ENCODE measurements at regions not wholly inside any gene's neighbourhood (a gene's known extent, or its start where the extent isn't known, plus 50 kb on each side); places are given as distances from the start of the nearest gene placed in this dataset.
A peak's percentile ranks its signal among the peaks of the same experiment; 100 is the strongest.
"Not testable (repeated sequence)": the region's sequence is repeated elsewhere in the genome, so short reads cannot be mapped to it uniquely, and the experiment has no call there.

DNA sequence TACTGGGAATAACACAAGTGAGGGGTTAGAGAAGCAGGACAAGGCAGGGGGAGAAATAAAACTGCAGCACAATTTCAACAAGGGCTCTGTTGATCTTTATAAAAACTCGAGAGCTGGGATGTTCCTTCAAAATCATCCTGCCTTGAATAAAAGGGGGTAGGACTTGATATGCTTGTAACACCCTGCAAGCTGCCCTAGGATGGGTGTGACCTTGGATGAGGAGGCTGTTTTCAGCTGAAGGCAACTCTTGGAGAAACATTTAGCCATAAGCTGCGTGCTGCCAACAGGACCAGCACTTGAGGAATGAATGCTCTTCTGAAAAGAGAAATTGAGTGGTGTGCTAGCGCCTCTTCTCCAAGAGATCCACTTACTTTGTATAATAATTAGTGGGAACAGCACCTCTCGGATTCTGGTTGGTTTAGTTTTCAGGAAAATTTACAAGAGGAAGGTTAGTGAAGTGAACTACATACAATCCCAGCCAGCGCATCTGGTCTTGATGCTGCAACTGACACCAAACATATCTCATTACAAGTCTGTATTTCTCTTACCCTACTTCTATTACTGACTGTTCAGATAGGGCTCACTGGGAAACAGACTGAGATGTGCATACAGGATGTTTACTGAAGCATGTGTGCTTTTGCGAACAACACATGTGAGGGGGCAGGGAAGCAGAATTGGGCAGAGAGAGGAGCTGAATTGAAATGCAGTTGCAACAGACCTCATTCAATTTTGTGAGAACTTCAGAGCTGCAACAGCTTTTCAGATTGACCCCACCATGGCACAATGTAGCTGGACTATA, 643.0 kb upstream of the GOLIM4 start:
- no peak for DNase-seq

DNA sequence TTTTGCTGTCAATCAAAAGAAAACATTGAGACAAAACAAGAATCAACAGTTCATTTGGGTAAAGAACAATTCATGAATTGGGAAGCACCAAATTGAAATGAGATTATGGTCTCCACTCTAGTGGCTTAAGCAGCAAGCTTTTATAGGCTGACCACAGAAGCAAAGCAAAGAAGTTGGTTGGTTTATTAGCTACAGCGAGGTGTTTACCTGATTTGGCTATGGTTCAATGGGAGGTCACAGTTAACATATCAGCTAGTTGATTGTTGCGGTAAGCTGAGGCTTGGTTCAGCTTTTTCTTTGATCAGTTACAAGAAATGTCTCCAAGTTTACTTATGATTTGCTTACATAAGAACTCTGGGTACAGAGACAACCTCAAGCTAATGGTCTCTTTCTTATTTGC, 640.5 kb upstream of the GOLIM4 start:
- no peak for DNase-seq

DNA sequence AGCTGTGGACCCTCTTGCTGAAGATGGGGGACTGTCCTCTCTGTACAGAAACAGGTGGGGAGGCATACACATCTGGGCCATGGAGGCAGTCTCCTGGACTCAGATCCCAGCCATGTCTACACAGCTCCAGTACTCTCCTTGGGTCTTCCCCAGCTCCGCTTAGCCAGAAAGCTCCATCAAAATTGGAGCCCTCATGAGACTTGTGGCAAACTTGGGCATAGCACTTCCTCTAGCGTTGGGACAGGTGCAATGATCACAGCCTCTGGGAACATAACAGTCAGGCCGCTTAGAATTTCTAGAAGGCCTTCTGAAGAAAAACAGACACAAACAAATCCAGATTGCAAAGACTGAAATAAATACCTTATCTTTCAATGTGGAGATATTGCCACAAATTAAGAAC, 634.3 kb upstream of the GOLIM4 start:
- no peak for DNase-seq

DNA sequence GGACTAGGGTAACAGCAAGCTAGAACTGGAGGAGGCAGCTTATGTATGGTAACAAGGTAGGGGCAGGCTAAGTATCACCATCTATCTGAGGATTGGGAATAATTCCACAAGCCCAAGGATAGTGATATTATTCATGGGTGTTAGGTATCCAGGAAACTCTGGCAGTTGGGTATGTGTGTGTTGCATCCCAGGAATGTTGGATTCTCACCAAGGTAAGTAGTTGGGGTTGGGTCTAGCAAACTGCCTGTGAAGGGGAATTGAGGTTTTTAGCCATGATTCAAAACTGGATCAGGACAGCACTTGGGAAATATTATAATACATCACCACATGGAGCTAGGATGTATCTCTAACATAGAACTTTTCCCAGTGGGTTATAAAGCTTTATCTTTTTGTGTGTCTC, 626.4 kb upstream of the GOLIM4 start:
- DNase-seq = no peak

DNA sequence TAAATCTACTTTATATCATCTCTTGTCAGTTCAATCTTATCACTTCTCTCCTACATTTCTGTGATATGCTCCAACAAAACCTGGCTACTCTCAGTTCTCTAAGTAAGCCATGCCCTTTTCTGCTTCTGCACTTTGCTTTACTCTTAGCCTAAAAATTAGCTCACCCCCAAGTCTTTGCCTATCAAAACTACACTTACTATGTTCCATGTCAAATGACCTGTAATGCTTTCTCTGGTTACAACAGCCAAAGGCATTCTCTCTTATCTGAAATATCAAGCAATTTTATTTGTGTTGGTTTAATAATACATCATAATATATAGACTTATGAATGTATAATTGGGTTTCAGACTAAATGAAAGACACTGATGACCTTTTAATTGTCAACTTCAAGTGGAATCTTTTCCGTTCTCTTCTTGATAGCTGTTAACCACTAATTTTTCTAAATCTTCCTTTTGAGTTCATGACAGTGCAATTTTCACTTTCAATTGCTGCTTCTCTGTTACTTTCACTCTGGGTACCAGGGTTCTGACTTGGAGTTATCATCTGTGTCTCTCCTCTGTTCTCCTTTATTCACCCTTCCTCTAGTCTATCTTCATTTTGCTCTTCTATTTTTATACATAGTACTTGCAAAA, 619.0 kb upstream of the GOLIM4 start:
- DNase-seq = no peak

DNA sequence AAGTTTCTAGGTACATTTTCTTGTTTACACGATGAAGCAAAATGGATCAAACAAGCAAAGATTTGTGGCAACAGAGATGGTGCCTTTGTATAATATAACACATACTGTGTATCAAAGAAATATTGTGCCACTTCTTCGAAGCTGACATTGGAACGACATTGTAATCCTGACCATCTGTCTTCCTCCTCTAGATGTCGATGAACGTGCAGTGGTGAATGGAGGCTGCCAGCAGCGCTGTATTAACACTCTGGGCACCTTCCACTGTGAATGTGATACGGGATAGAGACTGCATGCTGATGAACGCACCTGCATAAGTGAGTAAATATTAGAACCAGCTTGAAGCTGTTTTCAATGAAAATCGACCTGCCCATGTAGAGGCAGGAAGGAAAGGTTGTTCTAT, 613.3 kb upstream of the GOLIM4 start:
- peak; percentile 8 for DNase-seq

DNA sequence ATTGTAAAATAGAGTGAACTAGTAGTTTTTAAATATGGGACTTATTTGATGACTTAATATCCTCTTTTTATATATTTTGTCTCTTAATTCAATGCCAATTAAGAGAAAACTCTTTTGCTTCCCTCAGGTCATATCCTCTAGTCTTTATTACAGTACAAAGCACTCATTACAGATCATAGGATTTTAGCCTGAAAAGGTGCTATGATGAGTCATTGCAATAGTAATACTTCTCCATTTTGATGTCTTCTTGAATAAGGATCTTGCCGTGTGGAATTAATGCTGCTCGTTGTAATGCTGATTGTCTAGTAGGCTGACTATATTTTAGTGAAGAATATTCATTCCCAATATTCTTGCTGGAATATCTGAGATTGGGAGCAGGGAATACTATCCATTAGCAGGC, 612.2 kb upstream of the GOLIM4 start:
- DNase-seq = no peak

DNA sequence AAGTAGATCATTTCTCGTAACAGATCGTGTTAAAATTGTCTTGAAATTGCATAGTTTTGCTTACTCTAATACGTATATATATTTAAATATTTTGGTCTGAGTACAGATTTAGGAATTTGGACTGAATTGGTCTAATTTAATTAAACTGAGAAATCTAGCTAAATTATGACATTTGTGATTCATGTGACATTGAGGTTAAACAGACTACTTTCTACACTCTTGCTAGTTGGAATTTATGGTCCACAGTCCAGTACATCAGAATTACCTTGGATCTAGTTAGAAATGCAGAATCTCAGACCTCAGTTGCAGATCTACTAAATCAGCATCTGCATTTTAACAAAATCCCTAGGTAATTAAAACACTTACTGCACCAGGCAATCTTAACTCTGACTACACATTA, 609.7 kb upstream of the GOLIM4 start:
- DNase-seq = no peak

DNA sequence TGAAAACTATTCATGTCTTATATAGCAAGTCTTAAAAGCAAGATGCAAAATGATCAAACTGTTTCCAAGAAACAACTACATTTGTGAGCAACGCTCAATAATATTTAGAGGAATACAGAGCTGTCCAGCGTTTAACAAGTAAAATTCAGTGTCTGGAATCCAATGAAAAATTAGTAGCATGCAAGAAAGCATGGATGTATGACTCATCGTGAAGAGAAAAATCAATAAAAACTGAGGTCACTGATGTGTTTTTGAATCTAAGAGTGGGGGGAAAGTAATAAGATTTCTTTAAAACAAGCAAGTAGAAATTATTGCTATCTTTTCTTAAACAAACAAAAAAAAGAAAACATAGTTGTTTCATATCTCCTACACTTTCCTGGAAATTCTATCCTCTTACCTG, 600.3 kb upstream of the GOLIM4 start:
- DNase-seq = no peak

DNA sequence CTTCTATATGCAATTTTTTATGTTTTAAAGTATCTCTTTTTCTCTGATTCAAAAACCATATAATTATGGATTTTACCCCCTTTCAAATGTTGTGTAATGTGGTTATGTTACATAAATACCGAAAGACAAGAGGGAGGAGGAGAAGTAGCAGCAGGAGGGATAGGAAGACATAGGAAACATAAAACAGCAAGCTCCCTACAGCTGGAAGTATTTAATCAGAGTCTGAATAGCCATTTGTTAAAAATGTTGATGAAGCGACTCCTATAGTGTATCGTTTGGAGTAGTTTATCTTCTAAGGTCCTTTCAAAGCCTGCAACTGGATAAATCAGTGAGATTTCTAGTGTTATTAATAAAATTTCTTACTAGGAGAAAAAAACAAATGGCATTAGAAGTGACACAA, 598.1 kb upstream of the GOLIM4 start:
- DNase-seq = no peak

DNA sequence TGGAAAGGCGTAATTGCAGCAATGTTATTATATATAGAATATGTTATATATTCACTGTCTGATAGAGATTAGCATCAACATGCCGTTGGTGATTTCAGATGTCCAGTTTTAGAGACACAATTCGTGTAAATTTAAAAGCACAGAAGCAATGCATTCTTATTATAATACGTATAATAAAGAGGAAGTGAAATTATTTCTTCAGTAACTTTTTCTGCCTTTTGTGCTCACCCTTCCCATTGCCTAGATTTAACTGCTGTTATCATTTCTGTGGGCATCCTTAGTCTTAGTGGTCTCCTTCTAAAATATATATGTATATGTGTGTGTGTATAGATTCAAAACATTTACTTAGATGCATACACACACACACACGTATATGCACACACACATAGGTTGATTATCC, 592.5 kb upstream of the GOLIM4 start:
- DNase-seq = no peak

DNA sequence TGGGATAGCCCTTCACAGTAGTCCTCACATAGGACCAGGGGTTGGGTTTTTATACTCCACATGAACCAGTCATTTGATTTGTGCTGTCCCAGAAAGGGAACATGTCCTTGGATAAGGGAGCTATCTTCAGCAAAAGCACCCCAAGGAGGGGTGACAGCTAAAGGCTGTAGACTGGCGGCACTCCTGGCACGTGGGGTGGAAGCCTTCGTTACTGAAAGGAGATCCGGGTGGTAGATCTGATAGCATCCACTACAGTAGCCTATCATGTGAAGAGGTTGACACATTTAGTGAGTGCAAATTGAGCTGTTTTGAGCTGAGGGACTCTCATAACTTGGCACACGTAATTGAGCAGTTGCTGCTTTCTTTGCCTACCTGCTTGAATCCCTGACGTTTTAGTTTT, 588.8 kb upstream of the GOLIM4 start:
- no peak for DNase-seq

DNA sequence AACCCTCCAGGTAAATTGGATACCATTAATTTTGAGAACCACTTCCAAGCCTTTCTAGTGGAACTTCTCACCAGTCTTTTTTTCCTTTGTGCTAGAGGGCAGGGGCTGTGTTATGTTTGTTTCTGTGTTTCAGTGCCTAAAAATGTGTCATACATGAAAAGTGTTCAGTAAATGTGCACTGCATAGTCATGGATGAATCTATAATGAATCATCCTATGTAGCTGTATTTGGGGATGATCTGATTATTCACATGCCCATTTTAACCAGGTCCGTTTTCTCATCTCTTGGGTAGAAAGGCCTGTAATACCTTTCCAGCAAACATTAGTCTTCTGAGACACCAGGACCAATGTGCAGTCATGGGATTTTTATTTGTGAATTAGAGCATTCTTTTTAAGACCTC, 583.0 kb upstream of the GOLIM4 start:
- DNase-seq = no peak

DNA sequence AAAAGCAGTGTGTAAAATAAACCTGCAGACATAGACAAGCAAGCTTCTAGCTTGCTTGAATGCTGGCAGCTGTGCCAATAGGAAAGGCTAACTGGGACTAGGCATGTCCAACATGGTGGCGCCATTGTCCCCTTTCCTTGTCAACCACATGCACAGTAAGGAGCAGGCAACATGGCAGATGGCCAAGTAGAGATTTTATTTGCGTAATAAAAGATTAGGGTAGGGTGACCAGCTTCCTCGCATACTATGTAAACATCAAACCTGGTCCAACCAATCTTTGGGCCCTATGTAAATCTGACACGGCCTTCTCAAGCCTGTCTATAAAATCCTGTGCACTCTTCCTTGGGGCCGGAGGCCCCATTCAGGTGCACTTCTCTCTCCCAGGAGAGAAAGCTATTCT, 575.4 kb upstream of the GOLIM4 start:
- peak; percentile 50 for DNase-seq

DNA sequence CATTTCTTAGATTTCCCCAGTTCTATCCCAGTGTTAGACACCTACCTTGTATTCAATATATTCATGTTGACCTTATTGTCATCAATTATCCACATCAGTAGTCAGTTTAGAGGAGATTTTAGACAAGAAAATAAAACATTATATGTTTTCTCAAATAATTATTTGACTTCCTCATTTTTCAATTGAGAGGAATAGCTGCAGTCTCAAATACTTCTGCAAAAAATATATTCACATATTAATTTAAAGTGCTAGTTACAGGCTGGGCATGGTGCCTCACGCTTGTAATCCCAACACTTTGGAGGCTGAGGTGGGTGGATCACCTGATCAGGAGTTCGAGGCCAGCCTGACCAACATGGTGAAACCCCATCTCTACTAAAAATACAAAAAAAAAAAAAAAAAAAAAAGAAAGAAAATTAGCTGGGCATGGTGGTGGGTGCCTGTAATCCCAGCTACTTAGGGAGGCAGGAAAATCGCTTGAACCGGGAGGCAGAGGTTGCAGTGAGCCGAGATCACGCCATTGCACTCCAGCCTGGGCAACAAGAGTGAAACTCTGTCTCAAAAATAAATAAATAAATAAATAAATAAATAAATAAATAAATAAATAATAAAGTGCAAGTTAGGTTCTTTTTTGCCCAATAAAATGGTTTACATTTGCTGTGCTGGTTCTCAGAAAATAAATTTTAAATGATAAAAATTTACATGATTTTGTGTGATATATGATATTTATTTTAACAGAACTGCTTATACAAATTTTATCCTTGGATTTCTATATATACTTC, 565.3 kb upstream of the GOLIM4 start:
- DNase-seq = not testable (repeated sequence)

DNA sequence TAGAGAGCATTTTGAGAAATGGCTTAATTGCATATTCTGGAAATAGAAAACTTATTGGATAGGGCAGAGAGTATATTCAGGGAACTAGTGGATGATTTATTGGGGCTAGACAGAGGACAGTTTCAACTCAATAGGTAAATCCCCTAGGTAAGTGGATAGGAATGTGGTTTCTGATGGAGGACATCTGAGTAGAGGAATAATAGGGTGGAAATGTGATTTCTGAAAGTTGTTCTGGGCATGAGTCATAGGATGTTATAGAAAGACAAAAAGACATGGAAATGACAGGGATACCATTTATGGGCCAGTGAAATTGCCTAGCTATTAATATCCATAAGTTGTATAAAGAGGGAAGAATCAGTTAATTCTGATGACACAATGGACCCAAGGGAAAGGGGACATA, 563.3 kb upstream of the GOLIM4 start:
- DNase-seq = no peak

DNA sequence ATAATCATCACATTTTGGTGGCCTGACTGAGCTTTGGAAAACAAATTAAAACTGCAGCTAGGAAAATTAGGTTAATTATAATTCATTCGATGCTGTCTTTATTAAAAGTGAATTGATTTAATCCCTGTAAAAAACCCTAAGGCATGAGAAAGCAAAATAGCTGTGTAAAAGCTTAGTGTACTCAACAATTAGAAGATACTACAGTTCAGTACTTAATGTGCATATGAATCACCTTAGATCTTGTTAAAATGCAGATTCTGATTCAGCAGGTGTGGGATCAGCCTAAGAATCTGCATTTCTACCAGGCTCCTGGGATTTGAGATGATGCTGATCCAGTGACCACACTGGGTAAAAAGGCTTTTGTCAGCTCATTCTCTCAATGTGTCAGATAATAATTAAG, 559.9 kb upstream of the GOLIM4 start:
- DNase-seq = no peak

DNA sequence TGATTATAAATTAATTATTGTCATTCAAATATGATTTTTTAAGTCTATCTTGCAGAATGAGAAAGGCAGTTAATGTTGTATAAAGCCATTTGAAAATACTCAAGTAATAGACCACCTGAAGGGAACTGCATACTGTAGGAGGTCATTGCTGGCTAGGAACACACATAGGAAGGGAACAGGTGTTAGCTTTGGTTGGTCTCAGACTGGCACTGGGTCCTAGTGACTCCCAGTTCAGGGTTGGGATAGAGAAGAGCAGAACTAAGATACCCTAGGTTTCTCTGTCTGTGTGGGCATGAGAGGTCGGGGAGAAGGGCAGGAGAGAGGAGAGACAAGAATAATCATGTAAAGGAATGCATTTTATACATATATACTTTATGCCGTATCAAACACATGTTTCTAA, 559.0 kb upstream of the GOLIM4 start:
- no peak for DNase-seq

DNA sequence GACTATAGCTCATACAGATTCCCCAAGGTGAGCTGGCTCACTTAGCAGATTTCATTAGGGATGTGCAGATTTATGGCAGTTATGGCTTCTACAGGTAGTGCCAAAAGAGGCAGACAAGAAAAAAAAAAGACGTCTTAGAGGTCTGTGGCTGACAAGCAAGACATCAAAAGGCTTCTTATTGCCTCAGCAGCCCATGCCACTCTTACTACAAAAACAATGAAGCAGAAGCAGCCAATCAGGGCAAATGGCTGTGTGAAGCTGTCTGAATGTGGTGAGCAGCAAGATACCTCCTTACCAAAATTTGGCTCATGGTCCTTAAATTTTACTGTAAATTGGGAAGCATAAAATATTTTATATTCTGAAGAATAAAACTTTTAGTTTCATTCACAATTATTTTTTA, 557.5 kb upstream of the GOLIM4 start:
- no peak for DNase-seq

DNA sequence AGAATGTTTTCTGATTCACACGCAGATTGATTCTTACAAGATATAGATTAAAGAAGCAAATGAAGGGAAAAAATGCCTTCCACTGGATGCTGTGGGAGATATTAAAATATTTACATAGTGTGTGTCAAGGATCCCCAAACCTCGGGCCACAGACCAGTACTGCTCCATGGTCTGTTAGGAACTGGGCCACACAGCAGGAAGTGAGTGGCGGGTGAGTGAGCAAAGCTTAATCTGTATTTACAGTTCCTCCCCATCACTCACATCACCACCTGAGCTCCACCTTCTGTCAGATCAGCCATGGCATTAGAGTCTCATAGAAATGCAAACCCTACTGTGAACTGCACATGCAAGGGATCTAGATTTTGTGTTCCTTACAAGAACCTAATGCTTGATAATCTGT, 552.6 kb upstream of the GOLIM4 start:
- DNase-seq = no peak

DNA sequence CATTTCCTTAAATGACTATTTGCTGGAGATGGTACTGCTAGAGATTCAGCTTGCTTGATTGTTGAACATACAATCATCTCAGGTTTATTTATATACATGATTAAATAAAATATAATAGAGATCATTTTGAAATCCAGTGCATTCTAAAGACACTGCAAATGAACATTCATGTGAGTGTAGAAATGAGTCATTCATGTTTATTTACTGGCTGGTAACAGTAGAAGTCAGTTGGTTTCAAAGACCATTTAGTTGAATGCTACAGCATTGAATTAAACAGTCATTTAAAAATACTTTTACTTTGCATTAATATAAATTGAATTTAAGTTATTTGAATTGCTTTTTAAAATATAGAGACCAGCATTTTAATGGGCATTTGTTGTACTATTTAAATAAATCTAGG, 551.9 kb upstream of the GOLIM4 start:
- no peak for DNase-seq

DNA sequence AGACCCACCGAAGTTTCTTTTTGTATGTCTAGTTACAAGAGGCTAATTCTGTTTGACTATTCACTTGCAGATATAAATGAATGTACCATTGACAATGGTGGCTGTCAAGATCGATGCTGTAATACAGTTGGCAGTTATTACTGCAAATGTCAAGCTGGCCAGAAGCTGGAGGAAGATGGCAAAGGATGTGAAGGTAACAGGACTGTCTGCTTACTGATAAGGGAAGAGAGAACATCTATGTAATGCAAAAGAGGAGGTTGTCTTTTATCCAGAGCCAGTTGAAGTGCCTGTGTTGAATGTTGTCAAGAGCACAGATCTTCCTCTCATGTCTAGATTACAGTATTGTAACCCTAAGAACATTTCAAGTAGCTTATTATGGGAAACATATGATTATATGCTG, 549.5 kb upstream of the GOLIM4 start:
- DNase-seq = no peak

DNA sequence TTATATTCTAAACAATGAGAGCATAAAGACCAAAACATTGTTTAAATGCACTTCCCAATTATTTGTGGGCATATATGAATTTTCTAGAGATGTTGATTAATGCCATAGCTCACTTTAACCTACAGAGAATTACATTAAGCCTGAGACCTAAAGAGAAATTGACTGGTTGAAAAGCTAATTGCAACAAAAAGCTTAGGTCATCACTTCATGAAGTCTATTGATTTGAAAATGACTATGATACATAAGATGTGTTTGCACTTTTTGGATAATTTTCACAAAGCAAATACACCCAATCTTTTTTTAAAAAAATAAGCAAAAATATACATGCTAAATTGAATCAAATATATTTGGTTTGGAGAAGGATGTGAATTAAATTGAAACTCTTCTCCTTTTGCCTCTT, 532.8 kb upstream of the GOLIM4 start:
- DNase-seq = no peak

DNA sequence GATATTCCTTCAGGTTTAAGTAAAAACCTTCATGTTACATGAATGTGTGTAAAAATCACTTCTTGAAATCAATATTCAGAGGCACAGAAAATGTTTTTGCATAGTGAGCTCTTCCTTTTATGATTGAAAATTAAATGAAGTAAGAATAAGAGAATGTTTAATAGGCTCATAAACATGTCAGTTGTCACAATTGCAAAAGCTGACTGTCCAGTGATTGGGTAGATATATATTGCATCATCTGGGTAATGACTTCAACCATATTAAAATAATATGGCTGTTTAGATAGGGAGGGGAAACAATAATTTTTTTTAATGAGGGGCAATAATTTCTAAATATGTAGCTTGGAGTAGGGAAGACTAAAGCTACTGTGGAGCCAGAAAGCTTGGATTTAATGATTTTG, 529.8 kb upstream of the GOLIM4 start:
- DNase-seq = no peak

Data from NCI-H1105 (cell line).